ENCODE measurements at regions not wholly inside any gene's neighbourhood (a gene's known extent, or its start where the extent isn't known, plus 50 kb on each side); places are given as distances from the start of the nearest gene placed in this dataset.
A peak's percentile ranks its signal among the peaks of the same experiment; 100 is the strongest.

- H3K4me3 ChIP-seq (replicated peaks; ENCODE audit: insufficient read depth, low read length) = no peak overlapping the region
- TF ChIP-seq, protein P1, sequence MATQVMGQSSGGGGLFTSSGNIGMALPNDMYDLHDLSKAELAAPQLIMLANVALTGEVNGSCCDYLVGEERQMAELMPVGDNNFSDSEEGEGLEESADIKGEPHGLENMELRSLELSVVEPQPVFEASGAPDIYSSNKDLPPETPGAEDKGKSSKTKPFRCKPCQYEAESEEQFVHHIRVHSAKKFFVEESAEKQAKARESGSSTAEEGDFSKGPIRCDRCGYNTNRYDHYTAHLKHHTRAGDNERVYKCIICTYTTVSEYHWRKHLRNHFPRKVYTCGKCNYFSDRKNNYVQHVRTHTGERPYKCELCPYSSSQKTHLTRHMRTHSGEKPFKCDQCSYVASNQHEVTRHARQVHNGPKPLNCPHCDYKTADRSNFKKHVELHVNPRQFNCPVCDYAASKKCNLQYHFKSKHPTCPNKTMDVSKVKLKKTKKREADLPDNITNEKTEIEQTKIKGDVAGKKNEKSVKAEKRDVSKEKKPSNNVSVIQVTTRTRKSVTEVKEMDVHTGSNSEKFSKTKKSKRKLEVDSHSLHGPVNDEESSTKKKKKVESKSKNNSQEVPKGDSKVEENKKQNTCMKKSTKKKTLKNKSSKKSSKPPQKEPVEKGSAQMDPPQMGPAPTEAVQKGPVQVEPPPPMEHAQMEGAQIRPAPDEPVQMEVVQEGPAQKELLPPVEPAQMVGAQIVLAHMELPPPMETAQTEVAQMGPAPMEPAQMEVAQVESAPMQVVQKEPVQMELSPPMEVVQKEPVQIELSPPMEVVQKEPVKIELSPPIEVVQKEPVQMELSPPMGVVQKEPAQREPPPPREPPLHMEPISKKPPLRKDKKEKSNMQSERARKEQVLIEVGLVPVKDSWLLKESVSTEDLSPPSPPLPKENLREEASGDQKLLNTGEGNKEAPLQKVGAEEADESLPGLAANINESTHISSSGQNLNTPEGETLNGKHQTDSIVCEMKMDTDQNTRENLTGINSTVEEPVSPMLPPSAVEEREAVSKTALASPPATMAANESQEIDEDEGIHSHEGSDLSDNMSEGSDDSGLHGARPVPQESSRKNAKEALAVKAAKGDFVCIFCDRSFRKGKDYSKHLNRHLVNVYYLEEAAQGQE (IDR thresholded peaks at IDR 0.05; ENCODE audit: insufficient replicate concordance, low read depth) = no peak
- TF ChIP-seq GABPA (IDR thresholded peaks at IDR 0.05; ENCODE audit: low read depth) = no peak
- TF ChIP-seq CTCF (IDR thresholded peaks at IDR 0.05; ENCODE audit: insufficient read depth, low read length) = no peak
- no peak for TF ChIP-seq SPI1 (IDR thresholded peaks at IDR 0.05; ENCODE audit: borderline replicate concordance, low read depth)
- TF ChIP-seq POLR2AphosphoS5 (IDR thresholded peaks at IDR 0.05; ENCODE audit: low read depth) = no peak
- H3K27me3 ChIP-seq (ENCODE audit: insufficient read depth, poor library complexity, severe bottlenecking) = no peaks in the 10 kb centered on the region
- no peak for DNase-seq (ENCODE audit: low read depth in 1 of 2, low spot score in 1 of 2)
- H3K27ac ChIP-seq (replicated peaks) = no peak overlapping the region
Observed at GRCh38 chr9:129284607-129285291, 106.7 kb upstream of the IER5L start.

DNA sequence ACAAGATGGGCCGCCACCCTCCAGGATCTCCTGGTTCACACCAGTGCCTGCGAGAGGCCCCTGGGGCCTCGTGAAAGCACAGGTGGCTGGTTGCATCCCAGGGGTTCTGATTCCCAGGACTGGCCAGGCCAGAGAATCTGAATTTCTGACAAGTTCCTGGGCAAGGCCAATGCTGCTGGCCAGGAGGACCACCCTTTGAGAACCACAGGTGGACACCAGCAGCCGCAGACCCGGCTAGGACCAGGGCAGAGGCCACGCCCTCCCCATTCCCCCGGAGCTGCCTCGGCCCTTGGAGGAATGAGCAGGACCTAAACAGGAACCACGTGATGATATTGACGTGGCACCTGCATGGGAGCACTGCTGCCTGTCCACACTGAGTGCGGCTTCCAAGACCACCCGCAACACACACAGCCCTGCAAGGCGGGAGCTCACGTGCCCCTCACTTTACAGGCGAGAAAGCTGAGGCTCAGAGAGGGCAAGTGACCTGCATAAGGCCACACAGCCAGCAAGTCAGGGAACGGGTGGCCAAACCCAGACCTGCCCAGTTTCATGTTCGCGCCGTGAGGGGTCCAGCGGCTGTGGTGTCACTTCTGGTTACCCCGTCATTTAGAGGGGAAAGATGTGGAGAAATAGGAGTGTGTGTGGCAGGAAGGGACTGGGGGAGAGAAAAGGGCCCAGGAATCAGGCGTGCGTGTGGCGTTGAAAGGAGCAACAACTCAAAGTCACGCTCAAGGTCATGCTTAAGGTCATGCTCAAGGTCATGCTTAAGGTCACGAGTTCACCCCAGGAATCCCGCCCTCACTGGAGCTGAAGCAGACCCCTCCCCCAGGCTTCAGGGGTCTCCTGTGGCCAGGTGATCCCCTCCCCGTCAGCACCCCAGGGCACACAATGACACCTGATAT is 105.9 kb upstream of the IER5L start:
- Histone ChIP-seq H3K4me3 (replicated peaks; ENCODE audit: insufficient read depth, low read length) (no peak overlapping the region), H3K27me3 (ENCODE audit: insufficient read depth, poor library complexity, severe bottlenecking) (no peaks in the 10 kb centered on the region), H3K27ac (replicated peaks) (no peak overlapping the region)
- DNase-seq (ENCODE audit: low read depth in 1 of 2, low spot score in 1 of 2) = no peak
- TF ChIP-seq GABPA (IDR thresholded peaks at IDR 0.05; ENCODE audit: low read depth) = no peak
- TF ChIP-seq, protein P1 (IDR thresholded peaks at IDR 0.05; ENCODE audit: insufficient replicate concordance, low read depth) = no peak
- TF ChIP-seq CTCF (IDR thresholded peaks at IDR 0.05; ENCODE audit: insufficient read depth, low read length) = no peak
- TF ChIP-seq SPI1 (IDR thresholded peaks at IDR 0.05; ENCODE audit: borderline replicate concordance, low read depth) = no peak
- no peak for TF ChIP-seq POLR2AphosphoS5 (IDR thresholded peaks at IDR 0.05; ENCODE audit: low read depth)

DNA sequence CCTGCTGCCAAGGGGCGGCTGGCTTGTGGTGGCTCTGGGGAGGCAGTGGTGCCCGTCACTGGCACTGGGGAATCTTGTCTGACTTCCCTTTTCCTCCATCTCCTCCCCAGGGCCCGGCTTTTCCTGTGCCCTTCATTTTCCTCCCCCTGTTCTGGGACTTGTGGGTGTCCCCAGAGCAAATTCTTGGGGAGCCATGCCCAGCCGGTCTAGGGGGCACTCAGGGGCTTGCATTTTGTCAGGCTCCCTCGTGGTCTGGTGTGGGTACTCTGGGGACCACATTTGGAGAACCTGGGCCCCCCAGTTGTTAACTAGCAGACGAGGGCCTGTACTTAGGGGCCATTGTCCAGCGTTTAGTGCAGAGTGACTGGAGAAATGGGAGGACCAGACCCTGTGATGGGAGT is 105.2 kb upstream of the IER5L start:
- Histone ChIP-seq H3K4me3 (replicated peaks; ENCODE audit: insufficient read depth, low read length) (no peak overlapping the region), H3K27me3 (ENCODE audit: insufficient read depth, poor library complexity, severe bottlenecking) (no peaks in the 10 kb centered on the region), H3K27ac (replicated peaks) (no peak overlapping the region)
- TF ChIP-seq GABPA (IDR thresholded peaks at IDR 0.05; ENCODE audit: low read depth) = no peak
- TF ChIP-seq SPI1 (IDR thresholded peaks at IDR 0.05; ENCODE audit: borderline replicate concordance, low read depth) = peak; percentile 46; the same call in 1 of the 2 replicates
- no peak for DNase-seq (ENCODE audit: low read depth in 1 of 2, low spot score in 1 of 2)

DNA sequence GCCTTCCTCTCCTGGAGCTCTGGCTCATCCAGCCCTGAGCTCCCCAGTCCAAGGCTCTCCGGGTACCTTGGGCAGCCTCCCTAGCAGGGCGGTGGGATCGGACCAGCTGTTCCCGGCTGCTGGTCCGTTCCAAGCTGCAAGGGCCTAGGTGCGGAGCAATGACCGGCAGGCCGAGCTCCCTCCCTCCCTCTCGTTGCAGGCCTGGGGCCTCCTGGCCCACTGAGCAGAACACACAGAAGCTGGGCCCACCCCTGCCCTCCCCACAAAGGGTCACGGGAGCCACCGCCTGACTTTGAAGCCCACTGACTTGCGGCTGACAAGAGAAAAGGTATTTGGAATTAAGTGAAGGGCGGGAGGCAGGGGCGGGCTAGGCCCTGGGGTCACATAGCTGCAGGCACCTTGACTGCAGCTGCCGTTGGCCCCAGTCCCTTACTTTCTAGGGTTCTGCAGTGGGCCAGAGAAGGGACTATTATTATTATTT is 104.7 kb upstream of the IER5L start:
- DNase-seq (ENCODE audit: low read depth in 1 of 2, low spot score in 1 of 2) = no peak
- no peaks in the 10 kb centered on the region for H3K27me3 ChIP-seq (ENCODE audit: insufficient read depth, poor library complexity, severe bottlenecking)
- TF ChIP-seq SPI1 (IDR thresholded peaks at IDR 0.05; ENCODE audit: borderline replicate concordance, low read depth) (no peak), GABPA (IDR thresholded peaks at IDR 0.05; ENCODE audit: low read depth) (no peak), POLR2AphosphoS5 (IDR thresholded peaks at IDR 0.05; ENCODE audit: low read depth) (no peak), CTCF (IDR thresholded peaks at IDR 0.05; ENCODE audit: insufficient read depth, low read length) (no peak)
- TF ChIP-seq, protein P1 (IDR thresholded peaks at IDR 0.05; ENCODE audit: insufficient replicate concordance, low read depth) = no peak
- H3K27ac ChIP-seq (replicated peaks) = no peak overlapping the region
- no peak overlapping the region for H3K4me3 ChIP-seq (replicated peaks; ENCODE audit: insufficient read depth, low read length)

All from HL-60 (cell line).